ENCODE measurements at regions not wholly inside any gene's neighbourhood (a gene's known extent, or its start where the extent isn't known, plus 50 kb on each side); places are given as distances from the start of the nearest gene placed in this dataset.

DNA sequence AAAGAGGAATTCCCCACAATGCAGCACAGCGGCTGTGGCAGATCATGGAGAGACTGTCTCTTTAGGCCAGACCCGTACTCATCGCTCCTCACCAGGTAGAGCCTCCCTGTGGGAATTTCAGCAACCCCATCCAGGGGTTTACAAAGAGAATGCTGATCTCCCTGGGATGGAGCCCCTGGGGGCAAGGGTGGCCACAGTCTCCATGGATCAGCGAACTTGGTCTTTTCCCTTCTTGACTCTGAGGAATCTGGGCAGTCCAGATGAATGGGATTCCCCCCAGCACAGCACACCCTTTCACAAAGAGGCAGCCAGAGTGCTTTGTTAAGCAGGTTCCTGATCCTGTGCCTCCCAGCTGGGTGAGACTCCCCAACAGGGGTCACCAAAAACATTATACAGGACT is 108.7 kb upstream of the RGMB start:
- TF ChIP-seq ARNTL (CRISPR knock-in tag; IDR thresholded peaks at IDR 0.05; ENCODE audit: borderline replicate concordance, low read depth) (no peak), BACH2 (CRISPR knock-in tag; IDR thresholded peaks at IDR 0.05; ENCODE audit: borderline replicate concordance) (no peak), PPARA (CRISPR knock-in tag; IDR thresholded peaks at IDR 0.05; ENCODE audit: borderline replicate concordance) (no peak), ZNF8 (CRISPR knock-in tag; IDR thresholded peaks at IDR 0.05) (no peak), TCF4 (CRISPR knock-in tag; IDR thresholded peaks at IDR 0.05; ENCODE audit: borderline replicate concordance) (no peak)
- TF ChIP-seq, protein P1, sequence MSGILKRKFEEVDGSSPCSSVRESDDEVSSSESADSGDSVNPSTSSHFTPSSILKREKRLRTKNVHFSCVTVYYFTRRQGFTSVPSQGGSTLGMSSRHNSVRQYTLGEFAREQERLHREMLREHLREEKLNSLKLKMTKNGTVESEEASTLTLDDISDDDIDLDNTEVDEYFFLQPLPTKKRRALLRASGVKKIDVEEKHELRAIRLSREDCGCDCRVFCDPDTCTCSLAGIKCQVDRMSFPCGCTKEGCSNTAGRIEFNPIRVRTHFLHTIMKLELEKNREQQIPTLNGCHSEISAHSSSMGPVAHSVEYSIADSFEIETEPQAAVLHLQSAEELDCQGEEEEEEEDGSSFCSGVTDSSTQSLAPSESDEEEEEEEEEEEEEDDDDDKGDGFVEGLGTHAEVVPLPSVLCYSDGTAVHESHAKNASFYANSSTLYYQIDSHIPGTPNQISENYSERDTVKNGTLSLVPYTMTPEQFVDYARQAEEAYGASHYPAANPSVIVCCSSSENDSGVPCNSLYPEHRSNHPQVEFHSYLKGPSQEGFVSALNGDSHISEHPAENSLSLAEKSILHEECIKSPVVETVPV (CRISPR knock-in tag; IDR thresholded peaks at IDR 0.05), result no peak
- ATAC-seq, result no peak

DNA sequence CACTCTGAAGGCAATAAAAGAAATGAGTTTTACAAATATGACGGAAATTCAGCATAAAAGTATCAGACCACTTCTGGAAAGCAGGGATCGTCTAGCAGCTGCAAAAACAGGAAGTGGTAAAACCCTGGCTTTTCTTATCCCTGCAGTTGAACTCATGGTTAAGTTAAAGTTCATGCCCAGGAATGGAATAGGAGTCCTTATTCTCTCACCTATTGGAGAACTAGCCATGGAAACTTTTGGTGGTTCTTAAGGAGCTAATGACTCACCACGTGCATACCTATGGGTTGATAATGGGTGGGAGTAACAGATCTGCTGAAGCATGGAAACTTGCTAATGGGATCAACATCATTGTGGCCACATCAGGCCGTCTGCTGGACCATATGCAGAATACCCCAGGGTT is 93.5 kb upstream of the RGMB start:
- no peak for TF ChIP-seq ZNF8 (CRISPR knock-in tag; IDR thresholded peaks at IDR 0.05)
- TF ChIP-seq GLIS3 (CRISPR knock-in tag; IDR thresholded peaks at IDR 0.05), result no peak
- TF ChIP-seq ZNF70 (CRISPR knock-in tag; IDR thresholded peaks at IDR 0.05), result no peak
- no peak for TF ChIP-seq SNAI2 (CRISPR knock-in tag; IDR thresholded peaks at IDR 0.05)
- no peak for TF ChIP-seq RARB (CRISPR knock-in tag; IDR thresholded peaks at IDR 0.05)
- TF ChIP-seq OSR1 (CRISPR knock-in tag; IDR thresholded peaks at IDR 0.05), result no peak
- no peak for TF ChIP-seq ISL1 (CRISPR knock-in tag; IDR thresholded peaks at IDR 0.05)
- no peak for TF ChIP-seq ARNTL (CRISPR knock-in tag; IDR thresholded peaks at IDR 0.05; ENCODE audit: borderline replicate concordance, low read depth)
- no peak for TF ChIP-seq ZFP3 (CRISPR knock-in tag; IDR thresholded peaks at IDR 0.05)
- no peak for TF ChIP-seq TCF4 (CRISPR knock-in tag; IDR thresholded peaks at IDR 0.05; ENCODE audit: borderline replicate concordance)
- TF ChIP-seq, protein P2, sequence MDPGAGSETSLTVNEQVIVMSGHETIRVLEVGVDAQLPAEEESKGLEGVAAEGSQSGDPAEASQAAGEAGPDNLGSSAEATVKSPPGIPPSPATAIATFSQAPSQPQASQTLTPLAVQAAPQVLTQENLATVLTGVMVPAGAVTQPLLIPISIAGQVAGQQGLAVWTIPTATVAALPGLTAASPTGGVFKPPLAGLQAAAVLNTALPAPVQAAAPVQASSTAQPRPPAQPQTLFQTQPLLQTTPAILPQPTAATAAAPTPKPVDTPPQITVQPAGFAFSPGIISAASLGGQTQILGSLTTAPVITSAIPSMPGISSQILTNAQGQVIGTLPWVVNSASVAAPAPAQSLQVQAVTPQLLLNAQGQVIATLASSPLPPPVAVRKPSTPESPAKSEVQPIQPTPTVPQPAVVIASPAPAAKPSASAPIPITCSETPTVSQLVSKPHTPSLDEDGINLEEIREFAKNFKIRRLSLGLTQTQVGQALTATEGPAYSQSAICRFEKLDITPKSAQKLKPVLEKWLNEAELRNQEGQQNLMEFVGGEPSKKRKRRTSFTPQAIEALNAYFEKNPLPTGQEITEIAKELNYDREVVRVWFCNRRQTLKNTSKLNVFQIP (CRISPR knock-in tag; IDR thresholded peaks at IDR 0.05; ENCODE audit: borderline replicate concordance, low read depth), result no peak
- TF ChIP-seq ESRRG (CRISPR knock-in tag; IDR thresholded peaks at IDR 0.05), result no peak
- no peak for TF ChIP-seq ZFP30 (CRISPR knock-in tag; IDR thresholded peaks at IDR 0.05)
- no peak for ATAC-seq

DNA sequence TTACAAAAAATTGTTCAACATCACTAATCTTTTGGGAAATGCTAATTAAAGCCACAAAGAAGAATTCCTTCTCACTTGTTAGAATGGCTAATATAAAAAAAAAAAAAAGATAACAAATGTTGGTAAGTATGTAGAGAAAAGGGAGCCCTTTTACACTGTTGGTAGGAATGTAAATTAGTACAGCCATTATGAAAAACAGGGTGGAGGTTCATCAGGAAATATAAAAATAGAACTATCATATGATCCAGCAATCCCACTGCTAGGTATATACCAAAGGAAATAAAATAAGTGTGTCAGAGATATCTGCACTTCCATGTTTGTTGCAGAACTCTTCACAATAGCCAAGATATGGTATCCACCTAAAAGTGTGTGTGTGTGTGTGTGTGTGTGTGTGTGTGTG is 83.5 kb upstream of the RGMB start:
- ATAC-seq, result no peak
- TF ChIP-seq TCF4 (CRISPR knock-in tag; IDR thresholded peaks at IDR 0.05; ENCODE audit: borderline replicate concordance), result no peak

DNA sequence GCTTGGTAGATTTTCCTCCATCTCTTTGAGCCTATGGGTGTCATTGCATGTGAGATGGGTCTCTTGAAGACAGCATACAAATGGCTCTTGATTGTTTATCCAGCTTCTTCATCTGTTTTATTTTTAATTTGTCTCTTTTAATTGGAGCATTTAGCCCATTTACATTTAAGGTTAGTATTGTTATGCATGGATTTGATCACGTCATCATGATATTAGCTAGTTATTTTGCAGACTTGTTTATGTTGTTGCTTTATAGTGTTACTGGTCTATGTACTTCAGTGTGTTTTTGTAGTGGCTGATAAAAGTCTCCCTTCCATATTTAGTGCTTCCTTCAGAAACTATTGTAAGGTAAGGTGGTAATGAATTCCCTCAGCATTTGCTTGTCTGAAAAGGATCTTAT is 78.6 kb upstream of the RGMB start:
- ATAC-seq, result no peak
- TF ChIP-seq TOX (CRISPR knock-in tag; IDR thresholded peaks at IDR 0.05; ENCODE audit: borderline replicate concordance) (no peak), SNAI2 (CRISPR knock-in tag; IDR thresholded peaks at IDR 0.05) (no peak), OSR1 (CRISPR knock-in tag; IDR thresholded peaks at IDR 0.05) (no peak), ZFP30 (CRISPR knock-in tag; IDR thresholded peaks at IDR 0.05) (no peak), GLIS3 (CRISPR knock-in tag; IDR thresholded peaks at IDR 0.05) (no peak), TCF4 (CRISPR knock-in tag; IDR thresholded peaks at IDR 0.05; ENCODE audit: borderline replicate concordance) (no peak), RARB (CRISPR knock-in tag; IDR thresholded peaks at IDR 0.05) (no peak), CSDC2 (CRISPR knock-in tag; IDR thresholded peaks at IDR 0.05) (no peak), BACH2 (CRISPR knock-in tag; IDR thresholded peaks at IDR 0.05; ENCODE audit: borderline replicate concordance) (no peak)
- TF ChIP-seq, protein P3, sequence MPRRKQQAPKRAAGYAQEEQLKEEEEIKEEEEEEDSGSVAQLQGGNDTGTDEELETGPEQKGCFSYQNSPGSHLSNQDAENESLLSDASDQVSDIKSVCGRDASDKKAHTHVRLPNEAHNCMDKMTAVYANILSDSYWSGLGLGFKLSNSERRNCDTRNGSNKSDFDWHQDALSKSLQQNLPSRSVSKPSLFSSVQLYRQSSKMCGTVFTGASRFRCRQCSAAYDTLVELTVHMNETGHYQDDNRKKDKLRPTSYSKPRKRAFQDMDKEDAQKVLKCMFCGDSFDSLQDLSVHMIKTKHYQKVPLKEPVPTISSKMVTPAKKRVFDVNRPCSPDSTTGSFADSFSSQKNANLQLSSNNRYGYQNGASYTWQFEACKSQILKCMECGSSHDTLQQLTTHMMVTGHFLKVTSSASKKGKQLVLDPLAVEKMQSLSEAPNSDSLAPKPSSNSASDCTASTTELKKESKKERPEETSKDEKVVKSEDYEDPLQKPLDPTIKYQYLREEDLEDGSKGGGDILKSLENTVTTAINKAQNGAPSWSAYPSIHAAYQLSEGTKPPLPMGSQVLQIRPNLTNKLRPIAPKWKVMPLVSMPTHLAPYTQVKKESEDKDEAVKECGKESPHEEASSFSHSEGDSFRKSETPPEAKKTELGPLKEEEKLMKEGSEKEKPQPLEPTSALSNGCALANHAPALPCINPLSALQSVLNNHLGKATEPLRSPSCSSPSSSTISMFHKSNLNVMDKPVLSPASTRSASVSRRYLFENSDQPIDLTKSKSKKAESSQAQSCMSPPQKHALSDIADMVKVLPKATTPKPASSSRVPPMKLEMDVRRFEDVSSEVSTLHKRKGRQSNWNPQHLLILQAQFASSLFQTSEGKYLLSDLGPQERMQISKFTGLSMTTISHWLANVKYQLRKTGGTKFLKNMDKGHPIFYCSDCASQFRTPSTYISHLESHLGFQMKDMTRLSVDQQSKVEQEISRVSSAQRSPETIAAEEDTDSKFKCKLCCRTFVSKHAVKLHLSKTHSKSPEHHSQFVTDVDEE (CRISPR knock-in tag; IDR thresholded peaks at IDR 0.05), result no peak
- TF ChIP-seq, protein P1 (CRISPR knock-in tag; IDR thresholded peaks at IDR 0.05), result no peak
- TF ChIP-seq, protein P2 (CRISPR knock-in tag; IDR thresholded peaks at IDR 0.05; ENCODE audit: borderline replicate concordance, low read depth), result no peak
- TF ChIP-seq, protein P4, sequence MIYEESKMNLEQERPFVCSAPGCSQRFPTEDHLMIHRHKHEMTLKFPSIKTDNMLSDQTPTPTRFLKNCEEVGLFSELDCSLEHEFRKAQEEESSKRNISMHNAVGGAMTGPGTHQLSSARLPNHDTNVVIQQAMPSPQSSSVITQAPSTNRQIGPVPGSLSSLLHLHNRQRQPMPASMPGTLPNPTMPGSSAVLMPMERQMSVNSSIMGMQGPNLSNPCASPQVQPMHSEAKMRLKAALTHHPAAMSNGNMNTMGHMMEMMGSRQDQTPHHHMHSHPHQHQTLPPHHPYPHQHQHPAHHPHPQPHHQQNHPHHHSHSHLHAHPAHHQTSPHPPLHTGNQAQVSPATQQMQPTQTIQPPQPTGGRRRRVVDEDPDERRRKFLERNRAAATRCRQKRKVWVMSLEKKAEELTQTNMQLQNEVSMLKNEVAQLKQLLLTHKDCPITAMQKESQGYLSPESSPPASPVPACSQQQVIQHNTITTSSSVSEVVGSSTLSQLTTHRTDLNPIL (CRISPR knock-in tag; IDR thresholded peaks at IDR 0.05; ENCODE audit: low read depth), result no peak
